ENCODE measurements at regions not wholly inside any gene's neighbourhood (a gene's known extent, or its start where the extent isn't known, plus 50 kb on each side); places are given as distances from the start of the nearest gene placed in this dataset.

DNA sequence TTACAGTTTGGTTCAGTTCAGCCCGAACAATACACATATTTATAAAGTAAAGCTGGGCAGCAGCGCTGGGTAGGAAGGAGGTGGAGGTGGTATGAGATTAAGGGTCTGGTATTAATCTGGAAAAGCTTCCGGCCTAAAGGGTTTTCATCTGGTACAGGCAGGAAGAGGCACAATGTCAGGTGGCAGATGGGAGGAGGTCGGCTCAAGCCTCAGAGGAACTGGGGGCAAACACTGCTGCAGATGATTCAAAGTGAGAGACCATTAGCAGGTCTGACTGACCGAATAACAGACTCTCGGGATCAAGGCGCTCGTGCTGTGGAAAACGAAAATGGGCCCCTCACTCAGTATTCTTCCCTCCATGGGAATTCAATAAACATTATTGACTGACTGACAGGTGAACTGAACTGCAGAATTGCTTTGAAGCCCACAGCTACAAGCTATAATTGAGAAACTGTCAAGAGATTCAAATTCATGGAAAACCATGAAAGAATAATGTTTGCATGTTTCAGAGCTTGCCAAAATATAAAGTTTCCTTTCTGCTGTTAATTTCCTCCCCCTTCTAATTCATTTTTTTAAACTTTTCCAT is 75.3 kb downstream of the TMEM167A start:
- SMC1A ChIA-PET (ENCODE audit: uncharacterized antibody, unreplicated experiment), result interaction anchor here (0.9 to 1.6 kb wide), 3 partner anchors 10 to 530 kb away, joined by 3 to 4 read pairs (median 3); no protein-coding TSS in a partner anchor
- no peaks in the 10 kb centered on the region for H4K20me1 ChIP-seq (ENCODE audit: control insufficient read depth, insufficient read depth)
- POLR2A ChIA-PET, result interaction anchor here (1.2 kb wide), 1 partner anchor 72 kb away, joined by 3 read pairs; no protein-coding TSS in a partner anchor
- 27% methylated on average over 9 of the region's 9 CpGs for WGBS (ENCODE audit: insufficient coverage, insufficient replicate concordance, low lambda C conversion rate, missing lambda C conversion rate)
- in situ Hi-C loops (cut with MboI), result no loop called here
- no peak overlapping the region for H3K27ac ChIP-seq (ENCODE audit: control insufficient read depth, insufficient read depth)
- H3K4me2 ChIP-seq (ENCODE audit: control insufficient read depth, insufficient read depth), result no peak overlapping the region
- CTCF ChIA-PET, result interaction anchor here (0.8 to 1.1 kb wide), 2 partner anchors 31 to 33 kb away, joined by 3 read pairs; no protein-coding TSS in a partner anchor
- RAD21 ChIA-PET (ENCODE audit: unreplicated experiment), result no interaction called here
- no peaks in the 10 kb centered on the region for H3K79me2 ChIP-seq (ENCODE audit: control insufficient read depth, insufficient read depth, low read length)
- TF ChIP-seq IKZF1 (conservative IDR thresholded peaks at IDR 0.05), result peak; percentile 24; the same call in 1 of the 2 replicates
- peak; percentile 19; the same call in 1 of the 2 replicates for TF ChIP-seq SPI1 (IDR thresholded peaks at IDR 0.05; ENCODE audit: borderline replicate concordance, insufficient read depth, low read depth, low read length)
- TF ChIP-seq BHLHE40 (IDR thresholded peaks at IDR 0.05; ENCODE audit: borderline replicate concordance in 1 of 2, low read depth in 2 of 2, low read length in 1 of 2), result 0 out of 4 replicates have a peak, but pooled peaks of 1 of the 2 experiments have one; percentile 14
- no peak for TF ChIP-seq YY1 (IDR thresholded peaks at IDR 0.05; ENCODE audit: low read depth, low read length)
- H3K4me3 ChIP-seq, result no peak overlapping the region
- no peak overlapping the region for H3K9ac ChIP-seq (ENCODE audit: control insufficient read depth, insufficient read depth, low read length)
- peak; percentile 68 for ATAC-seq
- no peaks in the 10 kb centered on the region for H3K27me3 ChIP-seq (replicated peaks in 1 of 2; ENCODE audit: control insufficient read depth in 2 of 2, insufficient read depth in 2 of 2, low read length in 1 of 2)
- H3K4me1 ChIP-seq (ENCODE audit: control insufficient read depth, insufficient read depth, low read length), result no peaks in the 10 kb centered on the region
- no TSS peak for BruUV-seq (replicated peaks)
- FAIRE-seq, result no peak
- H2AFZ ChIP-seq (ENCODE audit: control insufficient read depth, low read depth, low read length), result no peak overlapping the region
- DNase-seq (ENCODE audit: low read depth, low spot score), result no peak
- no peaks in the 10 kb centered on the region for H3K9me3 ChIP-seq (replicated peaks; ENCODE audit: control insufficient read depth, insufficient read depth, low read length)
- intact Hi-C loops (cut with micrococcal nuclease; ENCODE audit: unreplicated experiment), result no loop called here
- no peaks in the 10 kb centered on the region for H3K36me3 ChIP-seq (ENCODE audit: control insufficient read depth in 2 of 2, insufficient read depth in 2 of 2, low read length in 1 of 2)

GRCh38 chr5:83000922-83001321 is 76.3 kb downstream of the TMEM167A start:
- no peaks in the 10 kb centered on the region for H3K9me3 ChIP-seq (replicated peaks; ENCODE audit: control insufficient read depth, insufficient read depth, low read length)
- DNase-seq (ENCODE audit: low read depth, low spot score) (no peak), FAIRE-seq (no peak), ATAC-seq (no peak)
- ChIA-PET CTCF (no interaction called here), POLR2A (interaction anchor here (1.2 kb wide), 1 partner anchor 73 kb away, joined by 3 read pairs; no protein-coding TSS in a partner anchor), SMC1A (ENCODE audit: uncharacterized antibody, unreplicated experiment) (interaction anchor here (1.6 kb wide), 1 partner anchor 17 kb away, joined by 4 read pairs; no protein-coding TSS in a partner anchor), RAD21 (ENCODE audit: unreplicated experiment) (no interaction called here)
- no peak overlapping the region for H3K4me2 ChIP-seq (ENCODE audit: control insufficient read depth, insufficient read depth)
- TF ChIP-seq, protein P1, sequence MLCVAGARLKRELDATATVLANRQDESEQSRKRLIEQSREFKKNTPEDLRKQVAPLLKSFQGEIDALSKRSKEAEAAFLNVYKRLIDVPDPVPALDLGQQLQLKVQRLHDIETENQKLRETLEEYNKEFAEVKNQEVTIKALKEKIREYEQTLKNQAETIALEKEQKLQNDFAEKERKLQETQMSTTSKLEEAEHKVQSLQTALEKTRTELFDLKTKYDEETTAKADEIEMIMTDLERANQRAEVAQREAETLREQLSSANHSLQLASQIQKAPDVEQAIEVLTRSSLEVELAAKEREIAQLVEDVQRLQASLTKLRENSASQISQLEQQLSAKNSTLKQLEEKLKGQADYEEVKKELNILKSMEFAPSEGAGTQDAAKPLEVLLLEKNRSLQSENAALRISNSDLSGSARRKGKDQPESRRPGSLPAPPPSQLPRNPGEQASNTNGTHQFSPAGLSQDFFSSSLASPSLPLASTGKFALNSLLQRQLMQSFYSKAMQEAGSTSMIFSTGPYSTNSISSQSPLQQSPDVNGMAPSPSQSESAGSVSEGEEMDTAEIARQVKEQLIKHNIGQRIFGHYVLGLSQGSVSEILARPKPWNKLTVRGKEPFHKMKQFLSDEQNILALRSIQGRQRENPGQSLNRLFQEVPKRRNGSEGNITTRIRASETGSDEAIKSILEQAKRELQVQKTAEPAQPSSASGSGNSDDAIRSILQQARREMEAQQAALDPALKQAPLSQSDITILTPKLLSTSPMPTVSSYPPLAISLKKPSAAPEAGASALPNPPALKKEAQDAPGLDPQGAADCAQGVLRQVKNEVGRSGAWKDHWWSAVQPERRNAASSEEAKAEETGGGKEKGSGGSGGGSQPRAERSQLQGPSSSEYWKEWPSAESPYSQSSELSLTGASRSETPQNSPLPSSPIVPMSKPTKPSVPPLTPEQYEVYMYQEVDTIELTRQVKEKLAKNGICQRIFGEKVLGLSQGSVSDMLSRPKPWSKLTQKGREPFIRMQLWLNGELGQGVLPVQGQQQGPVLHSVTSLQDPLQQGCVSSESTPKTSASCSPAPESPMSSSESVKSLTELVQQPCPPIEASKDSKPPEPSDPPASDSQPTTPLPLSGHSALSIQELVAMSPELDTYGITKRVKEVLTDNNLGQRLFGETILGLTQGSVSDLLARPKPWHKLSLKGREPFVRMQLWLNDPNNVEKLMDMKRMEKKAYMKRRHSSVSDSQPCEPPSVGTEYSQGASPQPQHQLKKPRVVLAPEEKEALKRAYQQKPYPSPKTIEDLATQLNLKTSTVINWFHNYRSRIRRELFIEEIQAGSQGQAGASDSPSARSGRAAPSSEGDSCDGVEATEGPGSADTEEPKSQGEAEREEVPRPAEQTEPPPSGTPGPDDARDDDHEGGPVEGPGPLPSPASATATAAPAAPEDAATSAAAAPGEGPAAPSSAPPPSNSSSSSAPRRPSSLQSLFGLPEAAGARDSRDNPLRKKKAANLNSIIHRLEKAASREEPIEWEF (IDR thresholded peaks at IDR 0.05; ENCODE audit: insufficient replicate concordance, low read depth, low read length), result no peak
- TF ChIP-seq TCF7 (IDR thresholded peaks at IDR 0.05; ENCODE audit: borderline replicate concordance) (no peak), STAT1 (conservative IDR thresholded peaks at IDR 0.05) (no peak), NKRF (conservative IDR thresholded peaks at IDR 0.05) (no peak)
- H4K20me1 ChIP-seq (ENCODE audit: control insufficient read depth, insufficient read depth), result no peaks in the 10 kb centered on the region
- H2AFZ ChIP-seq (ENCODE audit: control insufficient read depth, low read depth, low read length), result no peak overlapping the region
- H3K27ac ChIP-seq (ENCODE audit: control insufficient read depth, insufficient read depth), result no peak overlapping the region
- H3K36me3 ChIP-seq (ENCODE audit: control insufficient read depth in 2 of 2, insufficient read depth in 2 of 2, low read length in 1 of 2), result no peaks in the 10 kb centered on the region
- H3K27me3 ChIP-seq (replicated peaks in 1 of 2; ENCODE audit: control insufficient read depth in 2 of 2, insufficient read depth in 2 of 2, low read length in 1 of 2), result no peaks in the 10 kb centered on the region
- no peak overlapping the region for H3K9ac ChIP-seq (ENCODE audit: control insufficient read depth, insufficient read depth, low read length)
- no peaks in the 10 kb centered on the region for H3K79me2 ChIP-seq (ENCODE audit: control insufficient read depth, insufficient read depth, low read length)
- in situ Hi-C loops (cut with MboI), result no loop called here
- no peak overlapping the region for H3K4me3 ChIP-seq
- no TSS peak for BruUV-seq (replicated peaks)
- 47% methylated on average over 1 of the region's 1 CpG for WGBS (ENCODE audit: insufficient coverage, insufficient replicate concordance, low lambda C conversion rate, missing lambda C conversion rate)
- intact Hi-C loops (cut with micrococcal nuclease; ENCODE audit: unreplicated experiment), result no loop called here
- no peaks in the 10 kb centered on the region for H3K4me1 ChIP-seq (ENCODE audit: control insufficient read depth, insufficient read depth, low read length)

All from GM12878 (cell line).